BE2C (cell line): ENCODE measurements at regions not wholly inside any gene's neighbourhood (a gene's known extent, or its start where the extent isn't known, plus 50 kb on each side); places are given as distances from the start of the nearest gene placed in this dataset.

Source experiments
- DNase-seq: peaks from one replicate; pipeline ENCODE4 v3.0.0-alpha.2; 2020
- H3K27me3 ChIP-seq: fragments of 250-450 bp; sonication (Bioruptor Pico); 2 replicates; pipeline ENCODE4 v1.5.1; 2020; ENCODE audit warnings: mild to moderate bottlenecking
- H3K36me3 ChIP-seq: fragments of 250-450 bp; sonication (Bioruptor Pico); 2 replicates; pipeline ENCODE4 v1.5.1; 2020; ENCODE audit warnings: mild to moderate bottlenecking
- H3K4me1 ChIP-seq: fragments of 250-450 bp; sonication (Bioruptor Pico); 2 replicates; pipeline ENCODE4 v1.5.1; 2020
- H3K4me3 ChIP-seq: 2 replicates; pipeline ENCODE4 v1.5.1; 2011; ENCODE audit warnings: low read depth, low read length
- H3K9me3 ChIP-seq: fragments of 250-450 bp; sonication (Bioruptor Pico); 2 replicates; pipeline ENCODE4 v1.5.1; 2020
- TF ChIP-seq, protein P1 (sequence below): IDR thresholded peaks from 2 replicates; pipeline ENCODE4 v1.5.1; 2012; ENCODE audit warnings: mild to moderate bottlenecking, low read depth, low read length

DNA sequence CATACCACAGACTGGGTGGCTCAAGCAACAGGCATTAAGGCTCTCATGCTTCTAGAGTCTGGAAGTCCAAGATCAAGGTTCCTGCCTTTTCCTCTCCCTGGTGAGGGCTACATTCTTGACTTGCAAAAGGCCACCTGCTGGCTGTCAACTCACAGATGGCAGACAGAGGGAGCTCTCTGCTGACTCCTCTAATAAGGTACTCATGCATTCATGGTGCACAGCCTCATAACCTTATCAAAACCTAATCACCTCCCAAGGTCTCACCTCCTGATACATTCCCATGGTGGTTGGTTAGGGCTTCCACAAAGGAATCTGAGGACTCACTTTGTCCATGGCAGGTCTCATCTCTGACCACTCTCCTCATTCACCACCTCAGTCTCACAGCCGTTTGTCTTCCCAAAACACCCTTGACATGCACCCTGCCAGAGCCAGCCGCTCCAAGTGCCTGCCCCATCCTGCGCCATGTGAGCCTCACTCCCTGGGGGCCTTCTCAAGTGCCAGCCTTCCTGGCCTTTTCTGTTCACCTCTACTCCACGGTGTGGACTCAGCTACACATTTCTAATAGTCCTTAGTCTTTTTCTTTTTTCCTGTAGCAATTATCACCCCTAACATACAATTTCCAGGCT lies 400.3 kb upstream of the ADARB2 start:
- Histone ChIP-seq H3K4me3 (no peak overlapping the region), H3K36me3 (no peaks in the 10 kb centered on the region), H3K9me3 (no peaks in the 10 kb centered on the region), H3K4me1 (no peaks in the 10 kb centered on the region), H3K27me3 (no peaks in the 10 kb centered on the region)
- TF ChIP-seq, protein P1, sequence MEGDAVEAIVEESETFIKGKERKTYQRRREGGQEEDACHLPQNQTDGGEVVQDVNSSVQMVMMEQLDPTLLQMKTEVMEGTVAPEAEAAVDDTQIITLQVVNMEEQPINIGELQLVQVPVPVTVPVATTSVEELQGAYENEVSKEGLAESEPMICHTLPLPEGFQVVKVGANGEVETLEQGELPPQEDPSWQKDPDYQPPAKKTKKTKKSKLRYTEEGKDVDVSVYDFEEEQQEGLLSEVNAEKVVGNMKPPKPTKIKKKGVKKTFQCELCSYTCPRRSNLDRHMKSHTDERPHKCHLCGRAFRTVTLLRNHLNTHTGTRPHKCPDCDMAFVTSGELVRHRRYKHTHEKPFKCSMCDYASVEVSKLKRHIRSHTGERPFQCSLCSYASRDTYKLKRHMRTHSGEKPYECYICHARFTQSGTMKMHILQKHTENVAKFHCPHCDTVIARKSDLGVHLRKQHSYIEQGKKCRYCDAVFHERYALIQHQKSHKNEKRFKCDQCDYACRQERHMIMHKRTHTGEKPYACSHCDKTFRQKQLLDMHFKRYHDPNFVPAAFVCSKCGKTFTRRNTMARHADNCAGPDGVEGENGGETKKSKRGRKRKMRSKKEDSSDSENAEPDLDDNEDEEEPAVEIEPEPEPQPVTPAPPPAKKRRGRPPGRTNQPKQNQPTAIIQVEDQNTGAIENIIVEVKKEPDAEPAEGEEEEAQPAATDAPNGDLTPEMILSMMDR: peak; percentile 22; the same call in 1 of the 2 replicates
- DNase-seq: no peak

DNA sequence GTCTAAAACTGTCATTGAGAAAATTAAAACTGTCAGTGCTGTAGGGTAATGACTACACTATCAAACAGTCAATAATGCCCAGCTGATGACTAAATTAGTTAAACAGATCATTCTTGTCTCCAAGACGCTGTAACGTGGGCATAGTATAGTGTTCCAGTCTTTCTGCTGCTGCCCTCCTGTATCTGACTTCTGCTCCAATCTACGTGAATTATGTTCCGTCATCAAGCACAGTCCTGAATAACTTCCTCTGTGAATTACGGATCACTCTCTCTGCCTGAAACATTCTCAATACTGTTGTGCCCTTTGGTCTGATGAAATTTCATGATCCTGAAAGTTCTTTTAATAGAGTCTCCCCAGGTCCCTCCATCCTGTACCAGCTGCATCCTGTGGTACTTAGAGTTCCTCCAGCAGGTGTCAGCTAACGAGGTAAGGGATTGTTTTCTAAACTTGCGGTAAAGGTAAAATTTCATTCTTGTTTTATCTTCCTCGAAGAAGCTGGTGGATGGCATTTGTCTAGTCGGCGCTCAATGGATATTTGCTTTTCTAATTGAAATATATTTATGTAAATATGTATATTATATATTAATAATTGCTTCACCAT lies 393.5 kb upstream of the ADARB2 start:
- H3K36me3 ChIP-seq: no peaks in the 10 kb centered on the region
- H3K4me1 ChIP-seq: no peaks in the 10 kb centered on the region
- TF ChIP-seq, protein P1: no peak
- H3K4me3 ChIP-seq: no peak overlapping the region
- H3K27me3 ChIP-seq: no peaks in the 10 kb centered on the region
- H3K9me3 ChIP-seq: no peaks in the 10 kb centered on the region
- no peak for DNase-seq

DNA sequence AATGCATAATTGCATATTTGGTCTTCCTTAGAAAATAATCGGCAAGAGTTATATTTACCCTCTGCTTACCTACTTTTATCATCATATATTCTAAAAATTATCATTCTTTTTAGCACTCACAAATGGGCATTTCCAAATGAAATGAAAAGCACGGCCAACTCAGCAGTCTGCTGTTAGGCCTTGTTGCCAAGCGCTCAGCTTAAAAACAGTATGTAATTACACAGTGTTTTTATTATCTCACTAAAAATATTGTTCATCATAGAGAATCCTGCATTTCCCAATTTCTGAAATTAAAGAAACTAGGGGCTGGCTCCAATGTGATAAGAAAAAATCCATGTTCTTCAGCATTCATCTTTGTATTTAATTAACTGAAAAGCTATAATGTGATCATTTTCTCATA lies 391.7 kb upstream of the ADARB2 start:
- Histone ChIP-seq H3K27me3 (no peaks in the 10 kb centered on the region), H3K36me3 (no peaks in the 10 kb centered on the region), H3K4me3 (no peak overlapping the region), H3K4me1 (no peaks in the 10 kb centered on the region), H3K9me3 (no peaks in the 10 kb centered on the region)
- DNase-seq: no peak
- TF ChIP-seq, protein P1: no peak

DNA sequence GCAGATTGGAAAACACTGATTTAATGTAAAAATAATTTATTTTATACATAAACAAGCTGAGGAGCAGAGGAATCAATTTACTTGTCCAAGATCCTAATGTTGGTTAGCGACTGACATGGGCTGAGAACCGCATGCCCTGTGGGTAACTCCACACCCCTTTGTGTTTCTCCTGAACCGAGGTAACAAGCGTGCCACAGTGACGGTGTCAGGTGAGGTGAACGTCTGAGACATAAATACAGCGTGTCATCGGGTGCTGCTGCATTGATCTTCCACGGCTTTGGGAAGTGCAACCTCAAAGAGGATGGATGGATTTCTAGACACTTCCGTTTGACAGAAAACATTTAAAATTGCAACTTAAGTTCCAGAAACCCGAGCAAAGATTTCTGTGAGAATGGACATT lies 386.8 kb upstream of the ADARB2 start:
- TF ChIP-seq, protein P1: no peak
- Histone ChIP-seq H3K4me3 (no peak overlapping the region), H3K27me3 (no peaks in the 10 kb centered on the region), H3K36me3 (no peaks in the 10 kb centered on the region), H3K9me3 (no peaks in the 10 kb centered on the region), H3K4me1 (no peaks in the 10 kb centered on the region)
- no peak for DNase-seq

DNA sequence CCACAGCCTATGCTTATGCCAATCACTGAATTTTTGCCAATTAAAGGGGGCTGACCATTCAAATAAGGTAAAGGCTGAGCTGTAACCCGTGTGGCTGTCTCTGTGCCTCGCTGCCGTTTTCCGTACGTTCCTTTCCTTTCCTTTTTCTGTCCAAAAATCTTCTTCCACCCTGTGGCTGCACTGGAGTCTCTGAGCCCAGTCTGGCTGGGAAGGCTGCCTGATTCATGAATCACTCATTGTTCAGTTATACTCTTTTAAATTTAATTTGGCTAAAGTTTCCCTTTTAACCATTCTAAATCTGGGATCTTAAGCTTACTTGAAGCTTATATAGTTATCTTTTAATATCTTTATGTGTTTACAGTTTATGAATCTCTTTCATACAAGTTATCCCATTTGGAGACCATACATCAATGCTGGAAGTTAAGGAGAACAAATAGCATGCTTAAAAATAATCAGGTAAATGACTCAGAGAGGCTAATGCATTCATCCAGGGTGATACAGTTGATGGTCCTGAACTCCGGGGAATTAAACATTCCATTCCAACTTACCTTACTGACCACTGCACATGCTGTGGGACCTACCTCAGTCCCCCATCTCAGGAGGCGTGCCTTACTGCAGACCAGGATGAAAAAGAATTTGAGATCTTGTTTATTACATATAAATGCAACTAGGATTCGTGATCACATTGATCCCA lies 385.3 kb upstream of the ADARB2 start:
- TF ChIP-seq, protein P1: no peak
- no peaks in the 10 kb centered on the region for H3K9me3 ChIP-seq
- no peaks in the 10 kb centered on the region for H3K27me3 ChIP-seq
- H3K4me1 ChIP-seq: no peaks in the 10 kb centered on the region
- no peak for DNase-seq
- no peaks in the 10 kb centered on the region for H3K36me3 ChIP-seq
- H3K4me3 ChIP-seq: no peak overlapping the region

DNA sequence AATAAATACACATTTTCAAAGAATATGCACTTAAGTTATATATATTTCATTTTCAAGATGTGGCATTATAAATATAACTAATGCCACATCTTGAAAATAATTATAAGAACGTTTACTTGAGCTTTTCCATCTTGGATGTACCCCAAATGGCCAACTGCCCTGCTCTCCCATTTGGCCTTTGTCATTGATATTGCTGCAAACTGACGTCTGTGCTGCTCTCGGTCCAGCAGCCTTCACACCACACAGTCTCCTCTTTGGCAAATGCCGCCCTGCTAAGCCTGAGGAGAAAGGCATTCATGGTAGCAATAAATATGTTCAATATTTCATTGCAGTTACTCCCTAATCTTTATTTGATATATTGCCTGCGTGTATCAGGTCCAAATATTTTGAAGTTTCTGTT lies 384.6 kb upstream of the ADARB2 start:
- Histone ChIP-seq H3K4me1 (no peaks in the 10 kb centered on the region), H3K36me3 (no peaks in the 10 kb centered on the region), H3K27me3 (no peaks in the 10 kb centered on the region), H3K9me3 (no peaks in the 10 kb centered on the region), H3K4me3 (no peak overlapping the region)
- DNase-seq: no peak
- TF ChIP-seq, protein P1: no peak
